Tibial nerve (tissue), 4 donors: ENCODE measurements at regions not wholly inside any gene's neighbourhood (a gene's known extent, or its start where the extent isn't known, plus 50 kb on each side); places are given as distances from the start of the nearest gene placed in this dataset.

Source experiments
- DNase-seq, 2 donors: peaks; one replicate each; pipeline ENCODE4 v3.0.0-alpha.2; 2019; ENCODE audit warnings: low spot score in 2 of 2
- H3K27ac ChIP-seq, 4 donors: fragments of 200-600 bp; sonication (generic) in 3 of 4; one replicate each; pipeline ENCODE4 v1.5.1; 2017 to 2019; ENCODE audit warnings: mild to moderate bottlenecking in 1 of 4
- H3K27me3 ChIP-seq, 2 donors: fragments of 200-600 bp; sonication (generic) in 1 of 2; one replicate each; pipeline versions ENCODE4 v1.5.1 to v1.6.0; 2017 to 2019
- H3K36me3 ChIP-seq, 3 donors: fragments of 200-600 bp; sonication (generic); one replicate each; pipeline ENCODE4 v1.5.1; 2018 to 2019
- H3K4me1 ChIP-seq, 4 donors: fragments of 200-600 bp; sonication (generic) in 3 of 4; one replicate each; pipeline ENCODE4 v1.5.1; 2017 to 2019
- H3K4me3 ChIP-seq, 4 donors: fragments of 200-600 bp; sonication (generic) in 3 of 4; one replicate each; pipeline ENCODE4 v1.5.1; 2017 to 2019; ENCODE audit warnings: mild to moderate bottlenecking in 1 of 4, moderate library complexity in 1 of 4
- H3K9me3 ChIP-seq, 4 donors: fragments of 200-600 bp; sonication (generic) in 3 of 4; one replicate each; pipeline ENCODE4 v1.5.1; 2017 to 2019
- EP300 ChIP-seq, 2 donors: sonication (generic); formaldehyde crosslinking; IDR thresholded peaks; one replicate each; pipeline ENCODE4 v1.6.1; 2017; ENCODE audit warnings: antibody characterized with exemption in 2 of 2, mild to moderate bottlenecking in 1 of 2
- POLR2A ChIP-seq, 2 donors: fragments of 450-650 bp; IDR thresholded peaks; one replicate each; pipeline ENCODE4 v1.6.1; 2017; ENCODE audit warnings: antibody characterized with exemption in 2 of 2, mild to moderate bottlenecking in 2 of 2, moderate library complexity in 2 of 2
- WGBS, 2 donors: methylation state at CpG; one replicate each; pipeline ENCODE4 v1.1.5; 2018; 5-methylcytosine and 5-hydroxymethylcytosine counted together
- TF ChIP-seq, protein P1 (sequence below), 5 experiments: fragments of 200-600 bp in 3 of 5; fragments of 450-650 bp in 2 of 5; sonication (generic) in 3 of 5; IDR thresholded peaks; one replicate each; pipeline ENCODE4 v1.5.1; 2016 to 2019; ENCODE audit warnings: antibody characterized with exemption in 5 of 5, mild to moderate bottlenecking in 3 of 5, moderate library complexity in 2 of 5

DNA sequence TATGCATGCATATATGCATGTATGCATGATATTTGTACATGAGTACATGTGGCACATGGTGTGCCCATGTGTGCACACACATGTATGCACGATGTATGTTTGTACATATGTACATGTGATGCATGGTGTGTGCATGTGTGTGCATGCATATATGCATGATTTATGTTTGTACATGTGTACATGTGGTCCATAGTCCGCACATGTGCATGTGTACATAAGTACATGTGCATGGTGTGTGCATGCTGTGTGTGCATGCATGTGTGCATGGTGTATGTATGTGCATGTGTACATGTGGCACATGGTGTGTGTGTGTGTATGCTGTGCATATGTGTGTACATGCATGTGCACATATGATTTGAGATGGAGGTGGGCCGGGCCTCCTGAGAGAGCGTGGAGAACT is 384.2 kb downstream of the TYW1 start:
- Histone ChIP-seq H3K27me3 (no peaks in the 10 kb centered on the region), H3K9me3 (no peaks in the 10 kb centered on the region), H3K27ac (no peak overlapping the region), H3K36me3 (no peaks in the 10 kb centered on the region), H3K4me3 (no peak overlapping the region), H3K4me1 (peaks cover 0 to 2% (median 0%) of the 10 kb centered on the region in 4 donors)
- WGBS, 2 donors = 82 to 91% methylated on average over 4 of the region's 4 CpGs
- TF ChIP-seq, protein P1, sequence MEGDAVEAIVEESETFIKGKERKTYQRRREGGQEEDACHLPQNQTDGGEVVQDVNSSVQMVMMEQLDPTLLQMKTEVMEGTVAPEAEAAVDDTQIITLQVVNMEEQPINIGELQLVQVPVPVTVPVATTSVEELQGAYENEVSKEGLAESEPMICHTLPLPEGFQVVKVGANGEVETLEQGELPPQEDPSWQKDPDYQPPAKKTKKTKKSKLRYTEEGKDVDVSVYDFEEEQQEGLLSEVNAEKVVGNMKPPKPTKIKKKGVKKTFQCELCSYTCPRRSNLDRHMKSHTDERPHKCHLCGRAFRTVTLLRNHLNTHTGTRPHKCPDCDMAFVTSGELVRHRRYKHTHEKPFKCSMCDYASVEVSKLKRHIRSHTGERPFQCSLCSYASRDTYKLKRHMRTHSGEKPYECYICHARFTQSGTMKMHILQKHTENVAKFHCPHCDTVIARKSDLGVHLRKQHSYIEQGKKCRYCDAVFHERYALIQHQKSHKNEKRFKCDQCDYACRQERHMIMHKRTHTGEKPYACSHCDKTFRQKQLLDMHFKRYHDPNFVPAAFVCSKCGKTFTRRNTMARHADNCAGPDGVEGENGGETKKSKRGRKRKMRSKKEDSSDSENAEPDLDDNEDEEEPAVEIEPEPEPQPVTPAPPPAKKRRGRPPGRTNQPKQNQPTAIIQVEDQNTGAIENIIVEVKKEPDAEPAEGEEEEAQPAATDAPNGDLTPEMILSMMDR (IDR thresholded peaks at IDR 0.05) = no peak
- TF ChIP-seq POLR2A (IDR thresholded peaks at IDR 0.05) (no peak), EP300 (IDR thresholded peaks at IDR 0.05) (no peak)
- no peak for DNase-seq

DNA sequence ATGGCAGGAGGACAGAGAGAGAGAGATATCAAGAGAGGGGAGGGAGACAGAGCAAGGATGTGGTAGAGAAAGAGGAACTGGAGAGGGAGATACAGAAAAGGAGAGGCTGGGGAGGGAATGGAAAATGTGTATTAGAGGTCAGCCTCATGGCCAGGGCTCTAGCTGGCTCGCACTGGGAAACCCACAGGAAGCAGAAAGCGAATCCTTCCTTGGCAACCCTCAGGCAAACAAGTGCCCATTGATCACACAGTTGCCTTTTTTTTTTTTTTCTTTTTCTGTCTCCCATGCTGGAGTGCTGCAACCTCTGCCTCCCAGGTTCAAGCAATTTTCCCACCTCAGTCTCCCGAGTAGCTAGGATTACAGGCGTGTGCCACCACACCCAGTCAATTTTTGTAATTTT is 391.2 kb downstream of the TYW1 start:
- Histone ChIP-seq H3K36me3 (no peaks in the 10 kb centered on the region), H3K4me1 (no peaks in the 10 kb centered on the region), H3K27ac (no peak overlapping the region), H3K4me3 (no peak overlapping the region), H3K9me3 (no peaks in the 10 kb centered on the region), H3K27me3 (no peaks in the 10 kb centered on the region)
- WGBS, 2 donors = 52 to 54% methylated on average over 4 of the region's 4 CpGs
- no peak for DNase-seq
- no peak for TF ChIP-seq POLR2A (IDR thresholded peaks at IDR 0.05)
- TF ChIP-seq, protein P1 (IDR thresholded peaks at IDR 0.05) = no peak
- TF ChIP-seq EP300 (IDR thresholded peaks at IDR 0.05) = no peak

- H3K4me1 ChIP-seq = no peaks in the 10 kb centered on the region
- no peak for TF ChIP-seq EP300 (IDR thresholded peaks at IDR 0.05)
- no peak overlapping the region for H3K27ac ChIP-seq
- H3K4me3 ChIP-seq = no peak overlapping the region
- H3K36me3 ChIP-seq = no peaks in the 10 kb centered on the region
- WGBS, 2 donors = 84 to 88% methylated on average over 19 of the region's 19 CpGs
- no peaks in the 10 kb centered on the region for H3K9me3 ChIP-seq
- DNase-seq = no peak
- no peaks in the 10 kb centered on the region for H3K27me3 ChIP-seq
These were observed 394.5 kb downstream of the TYW1 start for GRCh38 chr7:67391168-67391567.

- no peak overlapping the region for H3K4me3 ChIP-seq
- TF ChIP-seq, protein P1 (IDR thresholded peaks at IDR 0.05) = no peak
- TF ChIP-seq EP300 (IDR thresholded peaks at IDR 0.05) = no peak
- TF ChIP-seq POLR2A (IDR thresholded peaks at IDR 0.05) = no peak
- H3K27ac ChIP-seq = no peak overlapping the region
- DNase-seq = no peak
- WGBS, 2 donors = 64 to 76% methylated on average over 16 of the region's 16 CpGs
- no peaks in the 10 kb centered on the region for H3K36me3 ChIP-seq
- H3K27me3 ChIP-seq = no peaks in the 10 kb centered on the region
- no peaks in the 10 kb centered on the region for H3K4me1 ChIP-seq
- H3K9me3 ChIP-seq = peaks cover 0 to 3% (median 0%) of the 10 kb centered on the region in 4 donors
These were observed 396.2 kb downstream of the TYW1 start for GRCh38 chr7:67392596-67393438.

GRCh38 chr7:67393903-67394302 is 397.3 kb downstream of the TYW1 start:
- Histone ChIP-seq H3K4me3 (no peak overlapping the region), H3K9me3 (peaks cover 0 to 12% (median 0%) of the 10 kb centered on the region in 4 donors), H3K27me3 (no peaks in the 10 kb centered on the region), H3K27ac (no peak overlapping the region), H3K4me1 (no peaks in the 10 kb centered on the region), H3K36me3 (no peaks in the 10 kb centered on the region)
- no peak for DNase-seq
- WGBS, 2 donors = 73 to 76% methylated on average over 1 of the region's 1 CpG
- TF ChIP-seq POLR2A (IDR thresholded peaks at IDR 0.05) (no peak), EP300 (IDR thresholded peaks at IDR 0.05) (no peak)
- TF ChIP-seq, protein P1 (IDR thresholded peaks at IDR 0.05) = no peak
